SK-N-SH treated with all-trans-retinoic acid at 6 μM for 48 hours (cell line): ENCODE measurements at regions not wholly inside any gene's neighbourhood (a gene's known extent, or its start where the extent isn't known, plus 50 kb on each side); places are given as distances from the start of the nearest gene placed in this dataset.

ENCODE experiments used
- ATAC-seq: fragments of 200-7000 bp; cut with Tn5 transposase; 3 replicates; pipeline ENCODE4 v1.9.1; 2020; ENCODE audit warnings: mild to moderate bottlenecking, moderate library complexity
- ARNTL ChIP-seq: fragments of 450-650 bp; formaldehyde crosslinking; IDR thresholded peaks from 2 replicates; pipeline ENCODE4 v1.5.0; 2020; ENCODE audit warnings: low read depth, mild to moderate bottlenecking, moderate library complexity, borderline replicate concordance
- BACH2 ChIP-seq: fragments of 250-450 bp; sonication (Bioruptor Pico); IDR thresholded peaks from 2 replicates; pipeline ENCODE4 v1.9.0; 2021; ENCODE audit warnings: mild to moderate bottlenecking, borderline replicate concordance
- CSDC2 ChIP-seq: fragments of 250-450 bp; sonication (Bioruptor Pico); IDR thresholded peaks from 2 replicates; pipeline ENCODE4 v1.5.0; 2020; ENCODE audit warnings: mild to moderate bottlenecking, moderate library complexity
- ESRRG ChIP-seq: fragments of 250-450 bp; sonication (Bioruptor Pico); IDR thresholded peaks from 2 replicates; pipeline ENCODE4 v1.6.1; 2021; ENCODE audit warnings: mild to moderate bottlenecking
- GLIS3 ChIP-seq: fragments of 250-450 bp; sonication (Bioruptor Pico); IDR thresholded peaks from 2 replicates; pipeline ENCODE4 v1.5.0; 2020; ENCODE audit warnings: mild to moderate bottlenecking, moderate library complexity
- ISL1 ChIP-seq: fragments of 250-450 bp; sonication (Bioruptor Pico); IDR thresholded peaks from 2 replicates; pipeline ENCODE4 v2.1.2; 2022; ENCODE audit warnings: mild to moderate bottlenecking, moderate library complexity
- OSR1 ChIP-seq: fragments of 250-450 bp; sonication (Bioruptor Pico); IDR thresholded peaks from 2 replicates; pipeline ENCODE4 v1.8.0; 2022; ENCODE audit warnings: moderate library complexity, mild to moderate bottlenecking, inconsistent platforms
- PPARA ChIP-seq: fragments of 250-450 bp; sonication (Bioruptor Pico); IDR thresholded peaks from 2 replicates; pipeline ENCODE4 v1.5.0; 2020; ENCODE audit warnings: mild to moderate bottlenecking, borderline replicate concordance
- RARB ChIP-seq: fragments of 250-450 bp; sonication (Bioruptor Pico); IDR thresholded peaks from 2 replicates; pipeline ENCODE4 v1.8.0; 2021; ENCODE audit warnings: mild to moderate bottlenecking, moderate library complexity
- TCF4 ChIP-seq: fragments of 250-450 bp; sonication (Bioruptor Pico); IDR thresholded peaks from 2 replicates; pipeline ENCODE4 v1.8.0; 2021; ENCODE audit warnings: mild to moderate bottlenecking, moderate library complexity, borderline replicate concordance
- TOX ChIP-seq: fragments of 250-450 bp; sonication (Bioruptor Pico); IDR thresholded peaks from 2 replicates; pipeline ENCODE4 v1.8.0; 2021; ENCODE audit warnings: mild to moderate bottlenecking, moderate library complexity, borderline replicate concordance
- ZFP30 ChIP-seq: fragments of 450-650 bp; formaldehyde crosslinking; IDR thresholded peaks from 2 replicates; pipeline ENCODE4 v1.5.0; 2022; ENCODE audit warnings: mild to moderate bottlenecking, moderate library complexity
- ZNF565 ChIP-seq: fragments of 450-650 bp; formaldehyde crosslinking; conservative IDR thresholded peaks from 2 replicates; pipeline ENCODE4 v1.5.0; 2020; ENCODE audit warnings: low read depth, mild to moderate bottlenecking, moderate library complexity
- ZNF8 ChIP-seq: fragments of 450-650 bp; formaldehyde crosslinking; IDR thresholded peaks from 2 replicates; pipeline ENCODE4 v1.5.0; 2020; ENCODE audit warnings: mild to moderate bottlenecking, moderate library complexity
- TF ChIP-seq, protein P1 (sequence below): fragments of 250-450 bp; sonication (Bioruptor Pico); IDR thresholded peaks from 2 replicates; pipeline ENCODE4 v1.8.0; 2021; ENCODE audit warnings: low read depth, mild to moderate bottlenecking, moderate library complexity, borderline replicate concordance
- TF ChIP-seq, protein P2 (sequence below): fragments of 250-450 bp; sonication (Bioruptor Pico); IDR thresholded peaks from 2 replicates; pipeline ENCODE4 v1.5.1; 2020; ENCODE audit warnings: low read depth, mild to moderate bottlenecking, moderate library complexity
- TF ChIP-seq, protein P3 (sequence below): fragments of 250-450 bp; sonication (Bioruptor Pico); IDR thresholded peaks from 2 replicates; pipeline ENCODE4 v1.5.0; 2020; ENCODE audit warnings: mild to moderate bottlenecking, moderate library complexity
- TF ChIP-seq, protein P4 (sequence below): fragments of 250-450 bp; sonication (Bioruptor Pico); IDR thresholded peaks from 2 replicates; pipeline ENCODE4 v1.5.1; 2021; ENCODE audit warnings: mild to moderate bottlenecking, moderate library complexity
- TF ChIP-seq, protein P5 (sequence below): fragments of 250-450 bp; sonication (Bioruptor Pico); IDR thresholded peaks from 2 replicates; pipeline ENCODE4 v1.8.0; 2020; ENCODE audit warnings: mild to moderate bottlenecking, moderate library complexity, borderline replicate concordance

DNA sequence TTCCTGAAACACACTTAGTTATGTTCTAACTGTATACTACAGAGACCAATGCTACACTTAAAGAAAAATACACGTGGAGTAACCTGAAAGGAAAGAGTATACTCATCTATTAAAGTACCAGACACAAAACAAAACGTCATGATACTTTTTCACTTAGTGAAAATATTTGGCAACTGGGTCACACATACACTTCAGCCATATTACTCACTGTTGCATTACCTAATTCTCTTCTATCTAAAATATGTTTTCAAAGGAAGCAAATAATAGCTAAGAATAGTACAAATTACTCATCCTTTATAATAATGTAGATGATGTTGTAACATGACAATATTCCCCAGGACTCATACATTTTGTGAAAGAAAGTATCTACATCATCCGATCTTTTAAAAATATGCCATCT, 76.5 kb upstream of the EPB41L3 start:
- ATAC-seq = no peak
- TF ChIP-seq, protein P1, sequence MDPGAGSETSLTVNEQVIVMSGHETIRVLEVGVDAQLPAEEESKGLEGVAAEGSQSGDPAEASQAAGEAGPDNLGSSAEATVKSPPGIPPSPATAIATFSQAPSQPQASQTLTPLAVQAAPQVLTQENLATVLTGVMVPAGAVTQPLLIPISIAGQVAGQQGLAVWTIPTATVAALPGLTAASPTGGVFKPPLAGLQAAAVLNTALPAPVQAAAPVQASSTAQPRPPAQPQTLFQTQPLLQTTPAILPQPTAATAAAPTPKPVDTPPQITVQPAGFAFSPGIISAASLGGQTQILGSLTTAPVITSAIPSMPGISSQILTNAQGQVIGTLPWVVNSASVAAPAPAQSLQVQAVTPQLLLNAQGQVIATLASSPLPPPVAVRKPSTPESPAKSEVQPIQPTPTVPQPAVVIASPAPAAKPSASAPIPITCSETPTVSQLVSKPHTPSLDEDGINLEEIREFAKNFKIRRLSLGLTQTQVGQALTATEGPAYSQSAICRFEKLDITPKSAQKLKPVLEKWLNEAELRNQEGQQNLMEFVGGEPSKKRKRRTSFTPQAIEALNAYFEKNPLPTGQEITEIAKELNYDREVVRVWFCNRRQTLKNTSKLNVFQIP (CRISPR knock-in tag) = no peak
- no peak for TF ChIP-seq CSDC2 (CRISPR knock-in tag)
- TF ChIP-seq OSR1 = no peak
- TF ChIP-seq TOX (CRISPR knock-in tag) = no peak
- no peak for TF ChIP-seq RARB (CRISPR knock-in tag)
- no peak for TF ChIP-seq ZNF8 (CRISPR knock-in tag)
- no peak for TF ChIP-seq ARNTL (CRISPR knock-in tag)
- no peak for TF ChIP-seq GLIS3 (CRISPR knock-in tag)
- TF ChIP-seq TCF4 (CRISPR knock-in tag) = no peak
- TF ChIP-seq ZNF565 (CRISPR knock-in tag) = no peak
- TF ChIP-seq, protein P2, sequence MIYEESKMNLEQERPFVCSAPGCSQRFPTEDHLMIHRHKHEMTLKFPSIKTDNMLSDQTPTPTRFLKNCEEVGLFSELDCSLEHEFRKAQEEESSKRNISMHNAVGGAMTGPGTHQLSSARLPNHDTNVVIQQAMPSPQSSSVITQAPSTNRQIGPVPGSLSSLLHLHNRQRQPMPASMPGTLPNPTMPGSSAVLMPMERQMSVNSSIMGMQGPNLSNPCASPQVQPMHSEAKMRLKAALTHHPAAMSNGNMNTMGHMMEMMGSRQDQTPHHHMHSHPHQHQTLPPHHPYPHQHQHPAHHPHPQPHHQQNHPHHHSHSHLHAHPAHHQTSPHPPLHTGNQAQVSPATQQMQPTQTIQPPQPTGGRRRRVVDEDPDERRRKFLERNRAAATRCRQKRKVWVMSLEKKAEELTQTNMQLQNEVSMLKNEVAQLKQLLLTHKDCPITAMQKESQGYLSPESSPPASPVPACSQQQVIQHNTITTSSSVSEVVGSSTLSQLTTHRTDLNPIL (CRISPR knock-in tag) = no peak
- no peak for TF ChIP-seq BACH2 (CRISPR knock-in tag)
- TF ChIP-seq ISL1 (CRISPR knock-in tag) = no peak
- TF ChIP-seq, protein P3, sequence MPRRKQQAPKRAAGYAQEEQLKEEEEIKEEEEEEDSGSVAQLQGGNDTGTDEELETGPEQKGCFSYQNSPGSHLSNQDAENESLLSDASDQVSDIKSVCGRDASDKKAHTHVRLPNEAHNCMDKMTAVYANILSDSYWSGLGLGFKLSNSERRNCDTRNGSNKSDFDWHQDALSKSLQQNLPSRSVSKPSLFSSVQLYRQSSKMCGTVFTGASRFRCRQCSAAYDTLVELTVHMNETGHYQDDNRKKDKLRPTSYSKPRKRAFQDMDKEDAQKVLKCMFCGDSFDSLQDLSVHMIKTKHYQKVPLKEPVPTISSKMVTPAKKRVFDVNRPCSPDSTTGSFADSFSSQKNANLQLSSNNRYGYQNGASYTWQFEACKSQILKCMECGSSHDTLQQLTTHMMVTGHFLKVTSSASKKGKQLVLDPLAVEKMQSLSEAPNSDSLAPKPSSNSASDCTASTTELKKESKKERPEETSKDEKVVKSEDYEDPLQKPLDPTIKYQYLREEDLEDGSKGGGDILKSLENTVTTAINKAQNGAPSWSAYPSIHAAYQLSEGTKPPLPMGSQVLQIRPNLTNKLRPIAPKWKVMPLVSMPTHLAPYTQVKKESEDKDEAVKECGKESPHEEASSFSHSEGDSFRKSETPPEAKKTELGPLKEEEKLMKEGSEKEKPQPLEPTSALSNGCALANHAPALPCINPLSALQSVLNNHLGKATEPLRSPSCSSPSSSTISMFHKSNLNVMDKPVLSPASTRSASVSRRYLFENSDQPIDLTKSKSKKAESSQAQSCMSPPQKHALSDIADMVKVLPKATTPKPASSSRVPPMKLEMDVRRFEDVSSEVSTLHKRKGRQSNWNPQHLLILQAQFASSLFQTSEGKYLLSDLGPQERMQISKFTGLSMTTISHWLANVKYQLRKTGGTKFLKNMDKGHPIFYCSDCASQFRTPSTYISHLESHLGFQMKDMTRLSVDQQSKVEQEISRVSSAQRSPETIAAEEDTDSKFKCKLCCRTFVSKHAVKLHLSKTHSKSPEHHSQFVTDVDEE (CRISPR knock-in tag) = no peak
- TF ChIP-seq ESRRG (CRISPR knock-in tag) = no peak
- TF ChIP-seq, protein P4, sequence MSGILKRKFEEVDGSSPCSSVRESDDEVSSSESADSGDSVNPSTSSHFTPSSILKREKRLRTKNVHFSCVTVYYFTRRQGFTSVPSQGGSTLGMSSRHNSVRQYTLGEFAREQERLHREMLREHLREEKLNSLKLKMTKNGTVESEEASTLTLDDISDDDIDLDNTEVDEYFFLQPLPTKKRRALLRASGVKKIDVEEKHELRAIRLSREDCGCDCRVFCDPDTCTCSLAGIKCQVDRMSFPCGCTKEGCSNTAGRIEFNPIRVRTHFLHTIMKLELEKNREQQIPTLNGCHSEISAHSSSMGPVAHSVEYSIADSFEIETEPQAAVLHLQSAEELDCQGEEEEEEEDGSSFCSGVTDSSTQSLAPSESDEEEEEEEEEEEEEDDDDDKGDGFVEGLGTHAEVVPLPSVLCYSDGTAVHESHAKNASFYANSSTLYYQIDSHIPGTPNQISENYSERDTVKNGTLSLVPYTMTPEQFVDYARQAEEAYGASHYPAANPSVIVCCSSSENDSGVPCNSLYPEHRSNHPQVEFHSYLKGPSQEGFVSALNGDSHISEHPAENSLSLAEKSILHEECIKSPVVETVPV (CRISPR knock-in tag) = no peak
- TF ChIP-seq, protein P5, sequence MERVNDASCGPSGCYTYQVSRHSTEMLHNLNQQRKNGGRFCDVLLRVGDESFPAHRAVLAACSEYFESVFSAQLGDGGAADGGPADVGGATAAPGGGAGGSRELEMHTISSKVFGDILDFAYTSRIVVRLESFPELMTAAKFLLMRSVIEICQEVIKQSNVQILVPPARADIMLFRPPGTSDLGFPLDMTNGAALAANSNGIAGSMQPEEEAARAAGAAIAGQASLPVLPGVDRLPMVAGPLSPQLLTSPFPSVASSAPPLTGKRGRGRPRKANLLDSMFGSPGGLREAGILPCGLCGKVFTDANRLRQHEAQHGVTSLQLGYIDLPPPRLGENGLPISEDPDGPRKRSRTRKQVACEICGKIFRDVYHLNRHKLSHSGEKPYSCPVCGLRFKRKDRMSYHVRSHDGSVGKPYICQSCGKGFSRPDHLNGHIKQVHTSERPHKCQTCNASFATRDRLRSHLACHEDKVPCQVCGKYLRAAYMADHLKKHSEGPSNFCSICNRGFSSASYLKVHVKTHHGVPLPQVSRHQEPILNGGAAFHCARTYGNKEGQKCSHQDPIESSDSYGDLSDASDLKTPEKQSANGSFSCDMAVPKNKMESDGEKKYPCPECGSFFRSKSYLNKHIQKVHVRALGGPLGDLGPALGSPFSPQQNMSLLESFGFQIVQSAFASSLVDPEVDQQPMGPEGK (CRISPR knock-in tag) = no peak

DNA sequence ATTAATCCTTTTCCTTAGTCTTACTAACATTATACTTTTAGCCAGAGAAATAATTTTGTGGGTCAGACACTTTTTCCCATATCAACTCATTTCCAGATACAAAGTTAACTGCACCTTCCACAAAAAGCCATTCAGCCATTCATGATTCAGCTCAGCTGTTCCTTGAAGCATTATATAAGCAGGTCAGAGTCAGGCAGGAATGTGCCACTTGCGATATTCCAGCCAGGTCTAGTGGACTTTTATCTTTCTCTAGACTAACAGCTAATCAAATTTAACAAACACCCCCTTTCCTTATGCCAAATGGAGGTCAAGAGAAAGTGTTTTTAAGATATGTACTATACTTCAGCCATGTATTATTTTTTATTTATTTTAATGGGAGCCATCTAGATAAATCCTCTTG, 75.6 kb upstream of the EPB41L3 start:
- TF ChIP-seq CSDC2 (CRISPR knock-in tag) = no peak
- TF ChIP-seq ESRRG (CRISPR knock-in tag) = no peak
- TF ChIP-seq PPARA = no peak
- TF ChIP-seq, protein P4 (CRISPR knock-in tag) = no peak
- ATAC-seq = no peak

DNA sequence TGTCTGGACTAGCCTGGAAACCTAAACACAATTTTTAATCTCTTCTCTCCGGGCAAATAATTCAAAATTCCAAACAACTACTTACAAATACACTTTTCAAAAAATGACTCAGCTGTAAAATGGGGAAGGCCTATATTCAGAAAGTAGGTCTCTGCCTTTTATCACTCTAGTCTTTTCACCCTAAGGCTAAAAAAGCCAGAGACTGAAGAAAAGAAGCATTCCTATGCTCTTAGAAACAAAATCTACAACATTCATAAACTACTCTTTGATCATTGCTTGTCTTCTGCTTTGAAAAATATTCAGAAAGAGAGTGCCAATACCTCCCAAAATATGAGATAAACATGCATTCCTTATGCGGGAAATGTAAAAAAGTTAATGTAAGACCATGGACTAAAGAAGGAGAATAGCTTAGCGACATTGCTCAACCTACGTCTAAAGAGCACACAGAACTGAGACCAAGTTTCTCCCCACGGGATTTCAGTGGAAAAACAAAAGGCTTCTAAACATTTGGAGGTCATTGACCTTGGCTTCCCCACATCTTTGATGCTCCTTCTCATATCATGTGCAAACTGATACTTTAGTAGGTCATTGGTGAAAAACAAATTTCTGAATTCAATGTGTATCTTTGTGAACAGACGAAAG, 74.4 kb upstream of the EPB41L3 start:
- TF ChIP-seq TCF4 (CRISPR knock-in tag) = no peak
- no peak for TF ChIP-seq ARNTL (CRISPR knock-in tag)
- TF ChIP-seq PPARA = no peak
- TF ChIP-seq, protein P3 (CRISPR knock-in tag) = no peak
- no peak for TF ChIP-seq CSDC2 (CRISPR knock-in tag)
- no peak for TF ChIP-seq BACH2 (CRISPR knock-in tag)
- no peak for TF ChIP-seq ISL1 (CRISPR knock-in tag)
- TF ChIP-seq, protein P4 (CRISPR knock-in tag) = no peak
- TF ChIP-seq ZFP30 (CRISPR knock-in tag) = no peak
- ATAC-seq = no peak
